Prostate gland (tissue), 2 donors: ENCODE measurements at regions not wholly inside any gene's neighbourhood (a gene's known extent, or its start where the extent isn't known, plus 50 kb on each side); places are given as distances from the start of the nearest gene placed in this dataset.

Experiments used
- DNase-seq: peaks from one replicate; pipeline ENCODE4 v3.0.0-alpha.2; 2019; ENCODE audit warnings: low spot score
- H3K27ac ChIP-seq, 2 donors: fragments of 200-600 bp; sonication (generic); 2 replicates each; pipeline ENCODE4 v1.5.1; 2017 to 2019
- H3K27me3 ChIP-seq: fragments of 200-600 bp; sonication (generic); replicated peaks from 2 replicates; pipeline ENCODE4 v1.5.1; 2019; ENCODE audit not compliant: insufficient read depth
- H3K36me3 ChIP-seq, 2 donors: fragments of 200-600 bp; sonication (generic); 1 replicate in 1 of 2; 2 replicates in 1 of 2; pipeline versions ENCODE4 v1.5.1 to v1.8.1; 2017 to 2019
- H3K4me1 ChIP-seq: fragments of 200-600 bp; sonication (generic); replicated peaks from 2 replicates; pipeline ENCODE4 v1.5.1; 2019
- H3K4me3 ChIP-seq, 2 donors: fragments of 200-600 bp; sonication (generic); 2 replicates each; pipeline ENCODE4 v1.5.1; 2017 to 2019
- H3K9me3 ChIP-seq: fragments of 200-600 bp; sonication (generic); 2 replicates; pipeline ENCODE4 v1.5.1; 2017
- POLR2A ChIP-seq: fragments of 450-650 bp; IDR thresholded peaks from one replicate; pipeline ENCODE4 v1.6.1; 2016; ENCODE audit warnings: antibody characterized with exemption, mild to moderate bottlenecking
- POLR2AphosphoS5 ChIP-seq: sonication (generic); formaldehyde crosslinking; IDR thresholded peaks from one replicate; pipeline ENCODE4 v1.6.1; 2017; ENCODE audit warnings: antibody characterized with exemption
- WGBS: methylation state at CpG from one replicate; pipeline ENCODE4 v1.1.5; 2018; 5-methylcytosine and 5-hydroxymethylcytosine counted together
- intact Hi-C: fragments of 100-400 bp; cut with DNase I; formaldehyde crosslinking; loops from one replicate; pipeline ENCODE4 v1.14.2; 2022
- TF ChIP-seq, protein P1 (sequence below), 4 experiments: fragments of 200-600 bp in 2 of 4; fragments of 450-650 bp in 2 of 4; sonication (generic) in 2 of 4; IDR thresholded peaks; 1 replicate in 3 of 4; 2 replicates in 1 of 4; pipeline ENCODE4 v1.5.1; 2016 to 2019; ENCODE audit warnings: antibody characterized with exemption in 4 of 4, mild to moderate bottlenecking in 2 of 4, moderate library complexity in 2 of 4

DNA sequence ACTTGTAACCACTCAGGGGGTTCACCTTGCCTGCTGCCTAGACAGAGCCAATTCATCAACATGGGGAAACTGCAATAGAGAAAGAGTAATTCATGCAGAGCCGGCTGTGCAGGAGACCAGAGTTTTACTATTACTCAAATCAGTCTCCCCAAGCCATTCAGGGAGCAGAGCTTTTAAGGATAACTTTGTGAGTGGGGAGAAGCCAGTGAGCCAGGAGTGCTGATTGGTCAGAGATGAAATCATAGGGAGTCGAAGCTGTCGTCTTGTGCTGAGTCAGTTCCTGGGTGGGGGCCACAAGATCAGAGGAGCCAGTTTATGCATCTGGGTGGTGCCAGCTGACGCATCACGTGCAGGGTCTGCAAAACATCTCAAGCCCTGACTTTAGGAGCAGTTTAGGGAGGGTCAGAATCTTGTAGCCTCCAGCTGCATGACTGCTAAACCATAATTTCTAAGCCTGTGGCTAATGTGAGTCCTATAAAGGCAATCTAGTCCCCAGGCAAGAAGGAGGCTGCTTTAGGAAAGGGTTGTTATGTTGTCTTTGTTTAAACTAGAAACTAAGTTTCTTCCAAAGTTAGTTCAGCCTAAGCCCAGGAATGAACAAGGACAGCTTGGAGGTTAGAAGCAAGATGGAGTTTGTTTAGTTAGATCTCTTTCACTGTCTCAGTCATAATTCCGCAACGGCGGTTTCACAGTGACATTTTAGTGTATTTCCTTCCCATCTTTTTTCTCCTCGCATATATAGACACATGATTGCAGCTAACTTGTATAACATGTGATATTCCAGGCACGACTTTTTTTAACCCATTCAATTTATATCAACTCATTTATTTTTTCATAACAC is 68.9 kb upstream of the NCOR2 start:
- Histone ChIP-seq H3K4me3 (no peak overlapping the region), H3K27me3 (no peaks in the 10 kb centered on the region), H3K9me3 (no peaks in the 10 kb centered on the region), H3K27ac (no peak overlapping the region), H3K36me3 (no peaks in the 10 kb centered on the region), H3K4me1 (no peaks in the 10 kb centered on the region)
- TF ChIP-seq POLR2A, result no peak
- TF ChIP-seq, protein P1, sequence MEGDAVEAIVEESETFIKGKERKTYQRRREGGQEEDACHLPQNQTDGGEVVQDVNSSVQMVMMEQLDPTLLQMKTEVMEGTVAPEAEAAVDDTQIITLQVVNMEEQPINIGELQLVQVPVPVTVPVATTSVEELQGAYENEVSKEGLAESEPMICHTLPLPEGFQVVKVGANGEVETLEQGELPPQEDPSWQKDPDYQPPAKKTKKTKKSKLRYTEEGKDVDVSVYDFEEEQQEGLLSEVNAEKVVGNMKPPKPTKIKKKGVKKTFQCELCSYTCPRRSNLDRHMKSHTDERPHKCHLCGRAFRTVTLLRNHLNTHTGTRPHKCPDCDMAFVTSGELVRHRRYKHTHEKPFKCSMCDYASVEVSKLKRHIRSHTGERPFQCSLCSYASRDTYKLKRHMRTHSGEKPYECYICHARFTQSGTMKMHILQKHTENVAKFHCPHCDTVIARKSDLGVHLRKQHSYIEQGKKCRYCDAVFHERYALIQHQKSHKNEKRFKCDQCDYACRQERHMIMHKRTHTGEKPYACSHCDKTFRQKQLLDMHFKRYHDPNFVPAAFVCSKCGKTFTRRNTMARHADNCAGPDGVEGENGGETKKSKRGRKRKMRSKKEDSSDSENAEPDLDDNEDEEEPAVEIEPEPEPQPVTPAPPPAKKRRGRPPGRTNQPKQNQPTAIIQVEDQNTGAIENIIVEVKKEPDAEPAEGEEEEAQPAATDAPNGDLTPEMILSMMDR (IDR thresholded peaks at IDR 0.05), result no peak
- no peak for TF ChIP-seq POLR2AphosphoS5
- intact Hi-C loops, result no loop called here
- 58% methylated on average over 10 of the region's 10 CpGs for WGBS
- no peak for DNase-seq

DNA sequence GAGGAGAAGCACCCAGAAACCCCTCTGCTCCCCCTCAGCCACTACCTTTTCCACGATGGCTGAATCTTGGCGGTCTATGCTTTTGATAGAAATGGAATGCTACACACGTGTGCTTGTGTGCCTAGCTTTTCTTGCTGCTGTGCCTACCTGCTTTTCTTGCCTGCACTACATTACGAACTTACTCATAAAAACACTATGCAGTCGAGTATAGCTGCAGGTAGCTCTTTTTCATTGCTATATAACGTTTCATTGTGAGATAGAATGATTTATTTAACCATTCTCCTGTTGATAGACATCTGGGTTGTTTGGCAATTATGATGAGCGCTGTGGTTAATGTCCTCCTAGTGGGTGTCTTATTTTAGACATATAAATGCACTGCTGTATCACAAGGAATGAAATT is 67.9 kb upstream of the NCOR2 start:
- no peak for DNase-seq
- Histone ChIP-seq H3K9me3 (no peaks in the 10 kb centered on the region), H3K4me1 (no peaks in the 10 kb centered on the region), H3K36me3 (no peaks in the 10 kb centered on the region), H3K27ac (no peak overlapping the region), H3K27me3 (no peaks in the 10 kb centered on the region), H3K4me3 (no peak overlapping the region)
- TF ChIP-seq POLR2A, result no peak
- TF ChIP-seq, protein P1 (IDR thresholded peaks at IDR 0.05), result no peak
- no peak for TF ChIP-seq POLR2AphosphoS5
- intact Hi-C loops, result no loop called here
- 89% methylated on average over 7 of the region's 7 CpGs for WGBS

DNA sequence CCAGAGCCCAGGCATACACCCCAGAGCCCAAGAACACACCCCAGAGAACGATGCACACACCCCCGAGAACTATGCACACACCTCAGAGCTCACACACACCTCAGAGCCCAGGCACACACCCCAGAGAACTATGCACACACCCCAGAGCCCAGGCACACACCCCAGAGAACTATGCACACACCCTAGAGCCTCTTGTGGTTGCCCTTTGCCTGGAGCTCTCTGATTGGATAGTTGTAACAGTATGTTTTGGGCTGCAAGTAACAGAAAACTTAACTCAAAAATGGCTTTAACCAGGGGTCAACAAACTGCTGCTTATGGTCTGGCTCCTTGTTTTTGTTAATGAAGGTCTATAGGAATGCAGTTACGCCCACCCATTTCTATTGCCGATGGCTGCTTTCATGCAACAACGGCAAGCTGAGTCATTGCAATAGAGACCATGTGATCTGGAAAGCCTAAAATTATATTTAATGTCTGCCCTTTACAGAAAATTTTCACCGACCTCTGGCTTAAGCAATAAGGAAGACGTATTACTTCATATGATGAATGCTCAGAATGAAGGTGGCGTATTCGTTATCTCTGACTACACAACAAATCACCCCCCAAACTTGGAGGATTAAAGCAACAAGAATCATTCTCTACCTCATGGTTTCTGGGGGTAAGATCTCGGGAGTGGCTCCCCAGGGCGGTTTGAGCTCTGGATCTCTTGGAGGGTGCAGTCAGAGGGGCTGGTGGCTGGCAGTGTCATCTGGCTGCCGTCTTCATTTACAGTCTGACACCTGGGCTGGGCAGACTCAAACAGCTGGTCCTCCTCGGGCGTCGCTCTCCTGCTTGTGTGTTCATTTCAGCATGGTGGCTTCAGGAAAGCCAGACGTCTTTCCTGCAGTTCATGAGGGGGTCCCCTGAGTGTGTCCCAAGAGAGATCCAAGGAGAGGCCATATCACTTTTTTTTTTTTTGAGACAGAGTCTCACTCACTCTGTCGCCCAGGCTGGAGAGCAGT is 66.3 kb upstream of the NCOR2 start:
- Histone ChIP-seq H3K36me3 (no peaks in the 10 kb centered on the region), H3K27me3 (no peaks in the 10 kb centered on the region), H3K9me3 (no peaks in the 10 kb centered on the region), H3K4me3 (no peak overlapping the region), H3K27ac (no peak overlapping the region), H3K4me1 (no peaks in the 10 kb centered on the region)
- DNase-seq, result no peak
- WGBS, result 82% methylated on average over 17 of the region's 17 CpGs
- TF ChIP-seq, protein P1 (IDR thresholded peaks at IDR 0.05), result no peak
- no peak for TF ChIP-seq POLR2A
- TF ChIP-seq POLR2AphosphoS5, result no peak
- intact Hi-C loops, result no loop called here

DNA sequence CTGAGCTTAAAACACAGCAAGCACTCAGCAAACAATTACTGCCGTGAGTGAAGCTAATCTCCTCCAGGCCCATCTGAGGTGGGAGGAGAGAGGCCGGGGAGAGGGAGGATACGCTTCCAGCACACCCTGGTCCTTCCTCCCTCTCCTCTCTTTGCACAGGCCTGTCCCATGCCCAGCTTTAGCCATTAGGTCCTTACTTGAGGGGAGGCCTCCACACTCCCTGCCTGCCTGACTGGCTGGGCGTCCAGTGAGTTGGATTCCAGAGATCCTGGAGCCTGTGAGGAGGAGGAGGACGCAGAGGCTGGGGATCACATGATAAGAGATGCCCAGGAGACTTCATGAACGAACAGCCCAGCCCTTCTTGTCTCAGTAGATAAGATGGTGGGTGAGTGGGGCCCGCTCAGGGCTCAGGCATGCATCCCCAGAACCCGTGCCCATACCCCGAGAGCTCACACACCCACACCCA is 65.1 kb upstream of the NCOR2 start:
- TF ChIP-seq POLR2AphosphoS5, result no peak
- no peak for TF ChIP-seq POLR2A
- TF ChIP-seq, protein P1 (IDR thresholded peaks at IDR 0.05), result no peak
- no peaks in the 10 kb centered on the region for H3K36me3 ChIP-seq
- H3K4me3 ChIP-seq, result no peak overlapping the region
- H3K9me3 ChIP-seq, result no peaks in the 10 kb centered on the region
- 68% methylated on average over 9 of the region's 9 CpGs for WGBS
- no peaks in the 10 kb centered on the region for H3K27me3 ChIP-seq
- H3K4me1 ChIP-seq, result no peaks in the 10 kb centered on the region
- H3K27ac ChIP-seq, result peak overlapping the region in 1 of 2 donors; percentile 35
- DNase-seq, result no peak
- intact Hi-C loops, result no loop called here
